Nephron progenitor cell (in vitro differentiated cells): ENCODE measurements at regions not wholly inside any gene's neighbourhood (a gene's known extent, or its start where the extent isn't known, plus 50 kb on each side); places are given as distances from the start of the nearest gene placed in this dataset.
A peak's percentile ranks its signal among the peaks of the same experiment; 100 is the strongest.

Experiments used
- DNase-seq: peaks from one replicate; pipeline ENCODE4 v3.0.0; 2021
- H3K27ac Mint-ChIP-seq: 2 replicates; pipeline ENCODE4 v1.8.0; 2021; ENCODE audit warnings: mild to moderate bottlenecking, moderate library complexity, mixed read lengths
- H3K27me3 Mint-ChIP-seq: 2 replicates; pipeline ENCODE4 v1.8.0; 2021; ENCODE audit warnings: mild to moderate bottlenecking, low read depth, mixed read lengths; ENCODE audit not compliant: poor library complexity
- H3K36me3 Mint-ChIP-seq: 2 replicates; pipeline ENCODE4 v1.8.0; 2021; ENCODE audit warnings: low read depth, mixed read lengths
- H3K4me1 Mint-ChIP-seq: 2 replicates; pipeline ENCODE4 v1.8.0; 2021; ENCODE audit warnings: mixed read lengths
- H3K4me3 Mint-ChIP-seq: 2 replicates; pipeline ENCODE4 v1.8.0; 2021; ENCODE audit warnings: mild to moderate bottlenecking, moderate library complexity, mixed read lengths
- H3K9me3 Mint-ChIP-seq: 2 replicates; pipeline ENCODE4 v1.8.0; 2021; ENCODE audit warnings: mild to moderate bottlenecking, moderate library complexity, mixed read lengths
- CTCF ChIP-seq: fragments of 200-600 bp; sonication (generic); IDR thresholded peaks from 2 replicates; pipeline ENCODE4 v1.5.0; 2021; ENCODE audit warnings: antibody characterized with exemption

GRCh38 chr1:221994939-221995338, 253.1 kb upstream of the DUSP10 start:
- peaks cover 3% of the 10 kb centered on the region for H3K27me3 Mint-ChIP-seq
- DNase-seq, result no peak
- H3K27ac Mint-ChIP-seq, result peak overlapping the region; percentile 0
- no peak overlapping the region for H3K4me3 Mint-ChIP-seq
- no peak for TF ChIP-seq CTCF
- H3K4me1 Mint-ChIP-seq, result no peaks in the 10 kb centered on the region
- no peaks in the 10 kb centered on the region for H3K36me3 Mint-ChIP-seq
- no peaks in the 10 kb centered on the region for H3K9me3 Mint-ChIP-seq

- Mint-ChIP-seq H3K36me3 (no peaks in the 10 kb centered on the region), H3K4me3 (no peak overlapping the region), H3K27me3 (peaks cover 5% of the 10 kb centered on the region), H3K4me1 (no peaks in the 10 kb centered on the region), H3K9me3 (no peaks in the 10 kb centered on the region), H3K27ac (no peak overlapping the region)
- no peak for DNase-seq
- no peak for TF ChIP-seq CTCF
These were observed 252.4 kb upstream of the DUSP10 start for GRCh38 chr1:221994274-221994698.

DNA sequence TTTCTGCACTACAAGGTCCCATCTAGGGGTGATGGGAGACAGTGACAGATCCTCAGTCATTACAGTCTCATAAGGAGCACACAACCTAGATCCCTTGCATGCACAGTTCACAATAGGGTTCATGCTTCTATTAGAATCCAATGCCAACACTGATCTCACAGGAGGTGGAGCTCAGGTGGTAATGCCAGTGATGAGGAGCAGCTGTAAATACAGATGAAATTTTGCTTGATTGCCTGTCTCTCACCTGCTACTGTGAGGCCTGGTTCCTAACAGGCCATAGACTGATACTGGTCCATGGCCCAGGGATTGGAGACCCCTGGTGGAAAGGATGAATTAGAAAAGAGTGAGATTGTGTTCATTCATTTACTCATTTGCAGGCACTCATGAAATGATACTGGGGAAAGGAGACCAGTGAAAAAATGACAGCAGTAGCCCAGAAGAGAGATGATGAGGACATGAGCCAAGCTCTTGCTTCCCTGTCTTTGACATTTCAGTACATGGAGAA, 251.6 kb upstream of the DUSP10 start:
- DNase-seq, result no peak
- Mint-ChIP-seq H3K36me3 (no peaks in the 10 kb centered on the region), H3K4me1 (no peaks in the 10 kb centered on the region), H3K27ac (no peak overlapping the region), H3K27me3 (peaks cover 6% of the 10 kb centered on the region), H3K4me3 (no peak overlapping the region), H3K9me3 (no peaks in the 10 kb centered on the region)
- TF ChIP-seq CTCF, result no peak

DNA sequence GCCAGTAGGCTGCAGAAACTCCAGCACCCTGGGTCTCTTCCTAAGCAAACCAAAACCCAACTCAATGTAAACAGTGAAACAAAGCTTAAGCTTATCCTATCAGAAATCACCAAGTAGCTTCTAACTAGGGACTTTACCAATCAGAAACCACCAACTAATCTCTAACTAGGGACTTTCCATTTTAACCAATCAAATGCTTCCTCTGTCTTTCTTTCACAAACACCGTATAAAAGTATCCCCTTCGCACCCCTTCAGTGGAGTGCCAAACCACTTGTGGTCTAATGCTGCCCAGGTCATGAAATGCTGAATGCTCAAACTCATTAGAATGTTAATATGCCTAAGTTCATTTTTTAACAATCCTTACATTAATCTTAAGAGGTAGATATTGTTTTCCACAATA, 250.5 kb upstream of the DUSP10 start:
- Mint-ChIP-seq H3K4me3 (no peak overlapping the region), H3K4me1 (no peaks in the 10 kb centered on the region), H3K36me3 (no peaks in the 10 kb centered on the region), H3K27me3 (peaks cover 3% of the 10 kb centered on the region), H3K9me3 (no peaks in the 10 kb centered on the region), H3K27ac (no peak overlapping the region)
- TF ChIP-seq CTCF, result no peak
- no peak for DNase-seq

DNA sequence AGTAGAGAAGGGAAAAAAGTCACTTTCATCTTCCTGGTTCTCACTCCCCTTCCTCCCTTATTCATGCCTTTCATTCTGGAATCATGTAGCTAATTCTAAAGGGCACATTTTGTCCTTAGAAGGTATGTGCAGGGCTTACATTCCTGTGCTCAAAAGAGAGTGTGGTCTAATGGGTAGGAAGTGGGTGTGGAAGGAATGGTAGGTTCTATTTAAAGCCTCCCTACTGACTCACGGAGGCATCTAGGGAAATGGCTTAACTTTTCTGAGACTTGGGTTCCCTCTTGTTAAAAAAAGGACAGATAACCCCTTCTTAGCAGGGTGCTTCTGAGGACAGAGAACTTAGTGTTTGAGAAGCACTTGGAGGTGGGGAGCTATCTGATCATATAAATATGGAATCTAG, 249.3 kb upstream of the DUSP10 start:
- no peaks in the 10 kb centered on the region for H3K36me3 Mint-ChIP-seq
- H3K4me1 Mint-ChIP-seq, result no peaks in the 10 kb centered on the region
- H3K9me3 Mint-ChIP-seq, result no peaks in the 10 kb centered on the region
- TF ChIP-seq CTCF, result no peak
- no peak overlapping the region for H3K27ac Mint-ChIP-seq
- DNase-seq, result no peak
- no peak overlapping the region for H3K4me3 Mint-ChIP-seq
- H3K27me3 Mint-ChIP-seq, result peaks cover 3% of the 10 kb centered on the region

DNA sequence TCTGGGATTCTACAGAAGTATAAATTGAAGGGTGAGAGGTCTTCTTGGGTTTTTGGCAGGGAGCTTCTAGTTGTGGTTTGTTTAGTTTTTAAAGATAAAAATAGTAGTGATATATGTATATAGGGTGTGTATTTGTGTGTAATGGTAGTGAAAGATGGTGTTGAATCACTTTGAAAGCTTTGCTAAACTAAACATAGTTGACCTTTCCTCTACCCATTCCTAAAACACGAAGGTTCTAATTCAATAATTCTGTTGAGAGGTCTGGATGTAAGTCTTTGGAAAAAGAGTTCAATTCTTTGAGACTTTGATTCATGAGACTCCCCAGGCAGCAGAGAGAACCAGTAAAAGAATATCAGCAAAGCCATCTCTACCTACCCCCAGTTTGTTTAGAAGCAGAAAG, 247.9 kb upstream of the DUSP10 start:
- no peak overlapping the region for H3K4me3 Mint-ChIP-seq
- H3K27ac Mint-ChIP-seq, result no peak overlapping the region
- no peaks in the 10 kb centered on the region for H3K9me3 Mint-ChIP-seq
- TF ChIP-seq CTCF, result no peak
- H3K36me3 Mint-ChIP-seq, result no peaks in the 10 kb centered on the region
- peaks cover 3% of the 10 kb centered on the region for H3K27me3 Mint-ChIP-seq
- DNase-seq, result no peak
- H3K4me1 Mint-ChIP-seq, result no peaks in the 10 kb centered on the region
